GM18519 (cell line): ENCODE measurements at regions not wholly inside any gene's neighbourhood (a gene's known extent, or its start where the extent isn't known, plus 50 kb on each side); places are given as distances from the start of the nearest gene placed in this dataset.

ENCODE experiments used
- ATAC-seq: cut with Tn5 transposase; IDR thresholded peaks from one replicate; pipeline ENCODE4 v1.9.1; 2021; ENCODE audit warnings: mild to moderate bottlenecking, moderate library complexity; ENCODE audit not compliant: unreplicated experiment, low FRiP score

GRCh38 chr4:63663870-63664269 lies 745.4 kb downstream of the TECRL start:
- no peak for ATAC-seq

DNA sequence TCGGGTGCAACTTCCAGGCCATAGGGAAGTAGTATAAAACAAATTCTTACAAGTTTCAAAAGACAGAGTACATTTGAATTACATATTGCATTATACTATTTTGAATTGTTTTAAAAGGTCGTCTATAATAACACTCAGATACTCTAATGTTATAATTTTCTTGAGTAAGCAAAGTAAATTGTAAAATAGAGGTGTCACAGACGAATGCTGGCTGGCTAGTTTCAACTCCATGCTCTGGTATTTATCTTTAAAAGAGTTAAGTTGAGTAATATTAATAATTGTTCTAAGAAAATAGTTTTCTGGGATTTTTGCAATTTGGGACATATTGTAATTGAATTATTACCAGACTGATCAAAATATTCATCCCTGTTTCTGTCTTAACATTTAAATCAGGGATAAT lies 764.9 kb downstream of the TECRL start:
- ATAC-seq, result no peak

DNA sequence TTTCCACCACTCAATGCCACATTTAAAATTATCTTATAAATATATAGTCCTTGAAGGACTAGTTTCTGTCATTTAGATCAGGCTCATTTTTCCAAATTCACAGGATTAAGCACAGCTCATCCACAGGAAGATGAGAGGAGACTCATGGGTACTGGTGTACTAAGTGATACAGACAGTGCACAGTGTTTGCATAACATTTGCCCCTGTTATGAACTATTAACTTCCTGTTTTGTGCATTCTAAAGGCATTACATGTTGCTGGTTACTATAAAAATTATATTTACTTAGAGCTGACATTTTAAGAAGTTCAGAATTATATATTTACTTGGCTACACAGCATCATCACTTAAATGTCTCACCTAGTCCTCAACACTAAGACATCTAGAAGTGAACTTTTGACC lies 772.0 kb downstream of the TECRL start:
- ATAC-seq, result no peak

DNA sequence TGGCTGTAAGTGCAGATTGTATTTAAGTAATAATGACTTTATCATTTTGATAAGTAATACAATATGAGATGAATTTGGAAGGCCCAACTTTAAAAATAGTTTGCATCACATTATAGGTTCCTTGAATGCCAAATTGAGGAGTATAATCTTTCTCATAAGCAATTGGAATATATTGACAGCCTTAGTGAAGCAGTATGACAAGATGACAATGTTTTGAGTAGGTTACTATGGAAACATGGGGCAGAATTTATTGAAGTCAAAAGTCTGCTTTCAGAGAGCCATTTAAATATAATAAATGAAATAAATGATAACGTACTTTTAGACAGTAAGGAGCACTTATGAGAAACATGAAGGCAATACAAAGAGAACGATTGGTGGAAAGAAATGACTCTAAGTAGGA lies 776.4 kb downstream of the TECRL start:
- ATAC-seq, result no peak

- ATAC-seq, result no peak
Observed at GRCh38 chr4:63620271-63620670, 789.0 kb downstream of the TECRL start.

GRCh38 chr4:63619771-63620170 lies 789.5 kb downstream of the TECRL start:
- ATAC-seq, result no peak

DNA sequence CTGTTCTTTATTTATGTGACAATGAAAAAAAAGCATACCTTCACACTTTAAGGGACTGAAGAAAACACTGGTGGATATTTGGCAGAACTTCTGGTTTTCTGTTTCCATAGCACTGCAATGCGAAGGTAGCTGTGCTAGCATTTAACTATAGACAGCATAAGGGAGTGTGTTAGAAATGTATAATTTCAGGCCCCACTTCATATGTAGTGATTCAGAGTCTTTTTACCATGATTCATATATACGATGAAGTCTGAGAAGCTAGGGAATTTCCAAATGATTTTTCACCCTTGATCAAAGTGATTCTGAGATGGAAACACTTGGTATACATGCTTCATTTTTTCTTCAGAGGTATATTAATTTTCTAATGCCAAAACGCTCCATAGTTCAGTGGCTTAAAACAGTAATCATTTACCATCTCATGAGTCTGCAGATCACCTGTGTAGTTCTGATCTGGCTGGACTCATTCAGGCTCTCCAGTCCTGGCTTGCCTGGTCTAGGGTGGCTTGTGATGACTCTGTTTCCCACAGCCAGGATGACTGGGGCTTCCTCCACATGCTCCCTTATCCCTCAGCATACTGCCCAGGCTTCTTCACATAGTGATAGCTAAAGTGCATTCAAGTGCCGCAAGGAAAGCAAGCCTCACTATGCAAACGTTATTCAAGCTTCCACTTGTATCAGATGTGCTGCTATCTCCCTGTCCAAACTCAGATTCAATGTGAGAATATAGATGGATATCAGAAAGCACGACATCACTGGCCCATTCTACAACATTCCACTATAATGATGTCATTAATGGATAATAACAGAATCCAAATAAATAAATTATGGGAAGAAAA lies 790.1 kb downstream of the TECRL start:
- no peak for ATAC-seq

GRCh38 chr4:63607169-63607872 lies 801.9 kb downstream of the TECRL start:
- no peak for ATAC-seq

- no peak for ATAC-seq
Observed at GRCh38 chr4:63589796-63590195, 819.5 kb downstream of the TECRL start.

- ATAC-seq, result no peak
Observed at GRCh38 chr4:63583561-63583960, 825.7 kb downstream of the TECRL start.

DNA sequence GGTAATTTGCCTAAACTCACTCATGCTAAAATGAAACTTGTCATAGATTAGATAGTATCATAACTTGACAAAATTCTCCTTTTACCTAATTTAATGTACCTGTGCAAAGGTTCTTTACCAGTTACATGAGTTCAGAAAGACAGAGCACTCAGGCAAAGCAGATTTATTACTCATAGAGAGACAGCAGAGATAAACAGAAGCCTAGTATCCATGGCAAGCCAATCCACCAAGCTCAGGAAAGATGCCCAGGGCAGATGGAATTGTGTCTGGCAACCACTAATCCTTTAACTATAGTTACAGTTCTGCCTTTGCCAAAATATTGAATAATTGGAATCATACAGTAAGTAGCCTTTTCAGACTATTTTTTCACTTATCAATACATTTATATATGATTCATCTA lies 826.2 kb downstream of the TECRL start:
- ATAC-seq, result no peak

DNA sequence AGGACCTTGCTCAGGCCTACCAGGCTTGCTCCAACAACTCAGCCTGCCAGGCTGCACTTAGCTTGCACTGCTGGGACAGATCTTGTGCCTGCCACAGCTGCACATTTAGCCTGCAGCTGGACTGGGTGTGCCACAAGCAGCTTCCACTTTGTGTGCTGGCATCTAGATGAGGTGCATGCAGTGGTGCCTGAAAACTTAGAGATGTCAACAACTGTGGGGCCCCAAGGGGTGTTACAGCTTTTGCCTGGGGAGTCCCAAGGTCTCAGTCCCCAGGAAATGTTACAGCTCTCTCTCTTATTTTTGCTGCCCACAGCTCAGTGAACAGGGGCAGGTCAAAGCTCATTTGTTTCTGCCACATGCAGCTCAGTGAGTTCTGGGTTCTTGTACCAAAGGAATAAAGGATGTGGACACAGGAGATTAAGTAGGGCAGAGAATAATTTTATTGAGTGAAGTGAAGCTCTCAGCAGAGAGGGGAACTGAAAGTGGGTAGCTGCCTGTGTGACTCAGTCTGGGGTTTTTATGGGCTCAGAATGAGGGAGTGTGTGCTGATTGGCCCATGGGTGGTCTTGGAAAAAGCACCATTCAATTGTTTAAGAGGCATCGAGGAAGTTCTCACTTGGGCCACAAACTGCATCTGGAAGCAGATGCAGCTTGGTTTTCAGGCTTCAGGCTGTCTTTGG lies 828.3 kb downstream of the TECRL start:
- no peak for ATAC-seq

- ATAC-seq, result no peak
Observed at GRCh38 chr4:63578383-63578782, 830.9 kb downstream of the TECRL start.

DNA sequence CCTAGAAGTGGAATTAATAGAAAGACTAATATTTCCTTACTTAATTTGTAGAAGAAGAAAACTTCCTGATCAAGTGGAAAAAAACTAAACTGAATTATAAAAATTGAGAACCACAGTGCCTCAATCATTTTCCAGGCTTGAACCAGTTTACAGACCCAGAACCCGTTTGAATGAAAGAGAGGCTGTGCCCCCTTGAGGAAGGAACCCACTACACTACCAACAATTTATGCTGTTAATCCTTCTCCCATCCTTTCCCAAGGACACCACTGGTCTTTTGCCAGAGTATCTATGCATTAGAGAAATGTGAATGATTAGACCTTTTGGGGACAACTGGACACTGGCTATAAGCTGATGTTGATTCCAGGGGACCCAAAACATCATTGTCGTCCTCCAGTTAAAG lies 842.6 kb downstream of the TECRL start:
- no peak for ATAC-seq

- ATAC-seq, result no peak
Observed at GRCh38 chr4:63563288-63564014, 845.8 kb downstream of the TECRL start.

DNA sequence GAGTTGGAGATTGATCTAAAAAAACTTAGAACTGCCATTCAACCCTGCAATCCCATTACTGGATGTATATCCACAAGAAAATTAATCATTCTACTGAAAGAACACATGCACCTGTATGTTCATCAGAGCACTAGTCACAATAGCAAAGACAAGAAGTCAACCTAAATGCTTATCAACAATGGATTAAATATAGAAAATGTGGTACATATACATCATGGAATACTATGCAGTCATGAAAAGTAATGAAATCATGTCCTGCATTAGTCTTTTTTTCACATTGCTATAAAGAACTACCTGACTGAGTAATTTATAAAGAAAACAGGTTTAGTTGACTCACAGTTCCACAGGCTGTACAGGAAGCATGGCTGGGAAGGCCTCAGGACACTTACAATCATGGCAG lies 850.5 kb downstream of the TECRL start:
- ATAC-seq, result no peak

GRCh38 chr4:63556332-63556731 lies 852.9 kb downstream of the TECRL start:
- ATAC-seq, result no peak

DNA sequence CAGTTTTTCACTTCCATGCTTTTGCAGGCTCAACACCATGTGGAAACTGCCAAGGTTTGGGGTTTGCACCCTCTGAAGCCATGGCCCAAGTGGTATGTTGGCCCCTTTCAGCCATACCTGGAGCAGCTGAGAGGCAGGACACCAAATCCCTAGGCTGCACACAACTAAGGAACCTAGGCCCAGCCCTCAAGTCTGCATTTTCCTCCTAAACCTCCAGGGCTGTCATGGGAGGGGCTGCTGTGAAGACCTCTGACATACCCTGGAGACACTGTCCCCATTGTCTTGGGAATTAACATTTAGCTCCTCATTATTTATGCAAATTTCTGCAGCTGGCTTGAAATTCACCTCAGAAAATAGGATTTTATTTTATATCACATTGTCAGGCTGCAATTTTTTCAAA lies 856.1 kb downstream of the TECRL start:
- ATAC-seq, result no peak

GRCh38 chr4:63541828-63542227 lies 867.4 kb downstream of the TECRL start:
- ATAC-seq, result no peak

GRCh38 chr4:63529581-63530337 lies 879.5 kb downstream of the TECRL start:
- ATAC-seq, result no peak
